GM12872 (cell line): ENCODE measurements at regions not wholly inside any gene's neighbourhood (a gene's known extent, or its start where the extent isn't known, plus 50 kb on each side); places are given as distances from the start of the nearest gene placed in this dataset.

Source experiments
- TF ChIP-seq, protein P1 (sequence below): IDR thresholded peaks from 3 replicates; pipeline ENCODE4 v1.5.1; 2011; ENCODE audit warnings: low read depth, mild to moderate bottlenecking, low read length, moderate library complexity; ENCODE audit not compliant: insufficient read depth

DNA sequence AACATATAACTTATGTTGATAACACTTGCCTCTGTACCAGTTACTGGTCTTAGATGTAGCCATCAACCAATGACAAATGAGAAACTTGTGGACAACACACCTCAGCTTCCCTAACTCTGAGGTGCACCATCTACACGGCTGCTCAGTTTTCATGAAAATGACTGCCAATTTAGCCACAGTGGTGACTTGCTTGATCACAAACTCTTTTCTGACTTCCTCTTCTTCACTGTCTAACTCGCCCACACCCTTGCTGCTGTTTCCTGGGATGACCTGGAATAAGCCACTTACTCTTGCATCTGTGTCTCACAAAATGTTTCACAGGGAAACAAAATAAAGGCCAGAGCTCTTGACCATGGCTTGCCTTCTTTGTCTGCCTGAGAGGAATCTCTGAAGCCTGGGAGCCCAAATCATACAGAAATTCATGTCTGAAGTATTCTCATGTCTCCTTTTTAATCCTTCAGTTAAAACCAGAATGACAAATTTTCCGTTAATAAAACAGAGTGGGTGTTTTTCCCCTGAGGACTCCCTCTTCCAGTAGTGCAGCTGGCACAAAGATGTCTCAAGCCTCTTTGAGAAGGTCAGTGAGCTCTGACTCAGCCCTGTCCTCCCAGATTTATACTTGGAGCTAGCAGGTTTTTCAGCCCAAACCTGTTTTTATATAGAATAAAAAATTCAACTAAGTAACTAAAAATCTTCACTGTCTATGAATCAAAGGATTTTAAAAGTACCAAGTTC, 126.5 kb upstream of the PAM start:
- TF ChIP-seq, protein P1, sequence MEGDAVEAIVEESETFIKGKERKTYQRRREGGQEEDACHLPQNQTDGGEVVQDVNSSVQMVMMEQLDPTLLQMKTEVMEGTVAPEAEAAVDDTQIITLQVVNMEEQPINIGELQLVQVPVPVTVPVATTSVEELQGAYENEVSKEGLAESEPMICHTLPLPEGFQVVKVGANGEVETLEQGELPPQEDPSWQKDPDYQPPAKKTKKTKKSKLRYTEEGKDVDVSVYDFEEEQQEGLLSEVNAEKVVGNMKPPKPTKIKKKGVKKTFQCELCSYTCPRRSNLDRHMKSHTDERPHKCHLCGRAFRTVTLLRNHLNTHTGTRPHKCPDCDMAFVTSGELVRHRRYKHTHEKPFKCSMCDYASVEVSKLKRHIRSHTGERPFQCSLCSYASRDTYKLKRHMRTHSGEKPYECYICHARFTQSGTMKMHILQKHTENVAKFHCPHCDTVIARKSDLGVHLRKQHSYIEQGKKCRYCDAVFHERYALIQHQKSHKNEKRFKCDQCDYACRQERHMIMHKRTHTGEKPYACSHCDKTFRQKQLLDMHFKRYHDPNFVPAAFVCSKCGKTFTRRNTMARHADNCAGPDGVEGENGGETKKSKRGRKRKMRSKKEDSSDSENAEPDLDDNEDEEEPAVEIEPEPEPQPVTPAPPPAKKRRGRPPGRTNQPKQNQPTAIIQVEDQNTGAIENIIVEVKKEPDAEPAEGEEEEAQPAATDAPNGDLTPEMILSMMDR: no peak

DNA sequence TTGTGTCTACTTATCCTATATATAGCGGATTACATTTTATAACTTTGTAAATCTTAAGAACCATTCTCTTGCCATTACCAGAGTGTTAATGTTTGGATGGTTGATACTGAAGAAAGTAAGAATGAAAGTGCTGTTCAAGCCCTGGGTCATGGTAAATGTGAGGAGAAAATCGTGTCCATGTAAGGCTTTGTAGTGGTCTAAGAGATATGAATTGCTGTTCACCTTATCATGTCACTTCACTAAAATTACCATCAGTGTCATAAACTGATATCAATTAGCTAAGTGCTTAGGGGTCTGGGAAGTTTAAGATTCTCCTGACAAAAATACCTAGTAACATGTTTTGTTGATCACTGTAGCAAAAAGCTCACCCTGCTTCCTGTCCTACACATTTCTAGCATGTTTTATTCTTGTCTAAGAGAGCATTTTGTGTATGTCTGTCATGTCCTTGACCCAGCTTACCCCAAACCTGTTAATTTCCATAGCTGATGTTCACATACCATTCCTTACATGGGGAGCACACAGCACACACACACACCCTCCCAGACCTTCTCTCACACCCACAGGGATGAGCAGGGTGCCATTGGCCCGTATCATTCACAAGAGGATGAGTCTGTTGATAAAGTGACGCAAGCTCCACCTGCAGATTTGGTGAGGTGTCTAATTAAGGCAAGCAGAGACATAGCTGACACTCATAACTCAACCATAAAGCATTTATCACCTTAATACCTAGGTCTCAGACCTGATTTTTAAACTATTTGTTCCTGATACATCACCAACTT, 125.1 kb upstream of the PAM start:
- TF ChIP-seq, protein P1: no peak

DNA sequence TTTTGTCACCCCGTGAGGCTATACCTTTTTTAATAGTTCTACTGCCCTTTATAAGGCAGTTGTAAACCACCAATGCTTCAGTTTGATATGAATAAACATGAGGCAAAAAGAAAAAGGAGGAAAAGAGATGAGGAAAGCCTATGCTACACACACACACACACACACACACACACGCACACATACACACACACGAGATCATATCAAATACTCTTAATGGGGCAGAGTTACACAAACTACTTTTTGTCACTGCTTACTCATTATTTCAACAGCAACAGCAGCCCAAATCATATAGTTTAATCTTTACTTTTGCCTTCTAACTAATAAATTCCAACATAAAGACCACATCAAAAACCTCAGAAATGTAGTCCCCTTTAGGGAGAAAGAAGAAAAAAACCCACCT, 116.8 kb upstream of the PAM start:
- TF ChIP-seq, protein P1: no peak

DNA sequence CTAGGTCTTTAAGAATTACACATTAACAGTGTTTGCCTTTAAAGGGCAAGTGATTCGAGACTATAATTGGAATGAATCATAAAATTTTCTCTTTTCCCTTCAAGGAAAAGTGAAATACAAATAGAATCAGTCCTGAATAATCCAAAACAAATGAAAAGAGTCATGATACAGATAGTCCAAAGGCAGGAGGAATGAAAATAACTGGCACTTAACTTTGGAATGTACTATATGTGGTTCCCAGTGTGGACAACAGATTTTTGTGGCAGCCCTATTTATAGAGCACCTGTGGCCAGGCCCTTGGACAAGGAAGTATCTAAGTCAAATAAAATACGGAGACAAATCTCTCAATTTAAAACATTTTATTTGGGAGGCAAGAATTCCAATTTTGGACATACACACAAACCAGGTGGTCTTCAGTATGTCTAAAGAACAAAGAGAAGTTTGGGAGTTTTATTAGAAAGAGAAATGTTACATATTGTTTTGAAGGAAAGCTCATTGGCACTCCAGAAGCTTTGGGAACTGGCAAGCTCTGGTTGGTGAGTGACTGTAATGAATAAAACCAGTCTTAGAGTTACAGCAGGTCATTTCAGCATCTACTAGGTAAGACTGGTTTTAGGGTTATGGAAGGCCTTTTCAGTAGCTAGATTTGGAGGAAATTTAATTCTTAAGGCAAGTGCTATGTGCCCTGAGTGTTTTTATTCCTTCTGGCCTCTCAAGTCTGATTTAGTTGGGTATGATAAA, 116.0 kb upstream of the PAM start:
- TF ChIP-seq, protein P1: no peak

DNA sequence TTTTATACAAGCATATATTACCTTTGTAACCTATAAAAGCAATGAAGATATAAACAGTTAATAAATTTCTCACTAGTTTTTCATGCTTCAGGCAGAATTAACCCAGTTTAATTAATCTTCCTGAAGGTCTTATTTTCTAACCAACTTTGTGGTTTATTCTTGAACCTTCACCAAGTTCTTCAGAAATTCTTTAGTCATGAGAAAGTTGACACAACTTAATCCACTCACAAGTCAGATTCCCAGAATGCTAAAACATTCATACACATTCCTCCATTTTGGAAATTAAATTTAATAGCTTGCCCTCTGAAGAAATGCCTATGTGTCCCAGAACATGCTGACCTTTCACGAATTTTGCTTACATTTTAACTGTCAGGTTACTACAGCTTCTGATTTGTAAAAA, 105.4 kb upstream of the PAM start:
- TF ChIP-seq, protein P1: no peak

DNA sequence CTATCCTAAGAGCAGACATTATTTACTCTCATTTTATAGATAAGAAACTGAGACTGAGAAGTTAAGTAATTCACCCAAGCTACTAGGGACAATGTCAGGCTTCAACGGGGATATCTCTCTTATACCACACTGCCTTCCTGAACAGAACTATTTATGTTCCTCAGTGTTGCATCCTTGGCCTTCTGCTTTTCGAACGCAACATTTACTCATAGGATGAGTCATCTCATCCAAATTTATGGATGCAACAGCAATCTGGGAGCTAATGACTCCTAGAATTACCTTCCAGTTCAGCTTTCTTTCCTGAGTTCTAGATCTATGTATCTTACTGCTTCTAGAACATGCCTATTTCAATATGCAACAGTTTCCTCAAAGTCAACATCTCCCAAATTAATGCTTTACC, 103.6 kb upstream of the PAM start:
- TF ChIP-seq, protein P1: no peak
